ENCODE measurements at regions not wholly inside any gene's neighbourhood (a gene's known extent, or its start where the extent isn't known, plus 50 kb on each side); places are given as distances from the start of the nearest gene placed in this dataset.
"Not testable (repeated sequence)": the region's sequence is repeated elsewhere in the genome, so short reads cannot be mapped to it uniquely, and the experiment has no call there.

- DNase-seq: no peak
Observed at GRCh38 chr2:239666855-239667376, 266.1 kb upstream of the HDAC4 start.

DNA sequence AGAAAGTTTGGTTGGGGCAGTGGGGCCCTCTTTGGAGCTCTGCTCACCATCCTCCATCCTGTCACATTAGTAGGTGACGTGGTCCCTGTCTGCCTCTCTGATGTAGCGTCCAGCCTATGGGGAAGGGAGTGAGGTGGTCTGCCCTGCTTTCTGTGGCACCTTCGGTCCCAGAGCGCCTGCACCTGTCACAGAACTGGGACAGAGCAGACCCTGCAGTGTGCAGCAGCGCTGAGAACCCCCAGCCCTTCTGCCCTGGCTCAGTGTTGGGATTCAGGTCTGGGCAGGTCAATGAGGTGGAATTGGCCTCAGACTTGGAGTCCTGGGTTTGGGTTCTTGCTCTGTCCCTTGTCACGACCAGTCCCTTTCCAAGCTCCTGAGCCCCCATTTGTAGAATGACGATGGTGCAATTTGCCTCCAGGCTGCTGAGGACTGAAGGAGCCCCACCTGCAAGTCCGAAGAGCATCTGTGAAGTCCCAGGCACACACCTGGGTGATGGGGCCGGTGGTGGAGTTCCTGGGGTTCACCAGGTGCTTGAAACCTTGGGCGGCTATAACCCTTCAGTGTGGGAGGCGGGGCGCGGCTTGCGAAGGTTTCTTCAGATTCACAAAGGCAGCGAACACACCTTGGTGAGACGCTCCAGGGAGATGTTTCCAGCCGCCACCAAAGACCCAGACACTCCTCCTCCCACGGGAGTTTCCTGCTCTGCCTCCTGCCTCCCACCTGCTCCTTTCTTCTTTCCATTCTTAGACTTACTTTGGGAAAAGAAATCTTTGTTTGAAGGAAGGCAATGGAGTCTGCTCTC is 265.4 kb upstream of the HDAC4 start:
- DNase-seq: no peak

- DNase-seq: no peak
Observed at GRCh38 chr2:239664216-239664810, 263.5 kb upstream of the HDAC4 start.

GRCh38 chr2:239663364-239663924 is 262.6 kb upstream of the HDAC4 start:
- no peak for DNase-seq

GRCh38 chr2:239662413-239663120 is 261.7 kb upstream of the HDAC4 start:
- no peak for DNase-seq

GRCh38 chr2:239661334-239662312 is 260.8 kb upstream of the HDAC4 start:
- no peak for DNase-seq

GRCh38 chr2:239660390-239661230 is 259.8 kb upstream of the HDAC4 start:
- DNase-seq: peak; percentile 2

DNA sequence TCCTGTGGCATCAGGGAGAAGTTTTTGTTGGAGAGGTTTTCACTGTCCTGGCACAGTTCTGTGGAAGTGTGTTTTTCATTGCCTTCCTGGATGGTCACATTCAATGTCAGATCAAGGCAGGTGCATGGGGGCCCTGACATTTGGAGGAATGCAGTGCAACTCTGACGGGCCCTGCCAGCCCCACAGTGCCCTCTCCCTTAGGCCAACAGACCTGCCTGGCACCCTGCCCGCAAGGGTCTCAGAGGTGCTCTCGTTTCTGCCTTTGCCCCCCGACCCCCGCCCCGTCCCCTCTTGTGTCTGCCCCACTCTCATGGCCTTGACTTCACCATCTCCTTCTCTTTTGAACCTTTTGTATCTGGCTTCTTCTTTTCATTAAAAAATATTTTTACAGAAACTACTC is 257.2 kb upstream of the HDAC4 start:
- DNase-seq: no peak

GRCh38 chr2:239657236-239657635 is 256.4 kb upstream of the HDAC4 start:
- no peak for DNase-seq

GRCh38 chr2:239654266-239654665 is 253.4 kb upstream of the HDAC4 start:
- no peak for DNase-seq

DNA sequence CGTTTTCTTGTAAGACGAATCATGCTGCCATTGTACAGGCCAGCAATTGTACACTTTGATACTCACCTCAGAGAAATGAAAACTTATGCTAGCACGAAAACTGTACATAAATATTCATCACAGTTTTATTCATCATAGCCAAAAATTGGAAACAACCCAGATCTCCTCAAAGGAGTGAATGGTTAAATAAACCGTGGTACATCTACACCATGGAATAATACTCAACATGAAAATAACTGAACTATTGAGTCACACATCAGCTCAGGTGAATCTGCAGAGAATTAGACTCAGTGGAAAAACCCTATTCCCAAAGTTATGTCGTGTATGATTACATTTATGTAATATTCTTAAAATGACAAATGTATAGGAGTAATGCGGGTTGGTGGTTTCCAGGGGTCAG is 251.0 kb upstream of the HDAC4 start:
- DNase-seq: no peak

- DNase-seq: no peak
Observed at GRCh38 chr2:239650674-239651073, 249.9 kb upstream of the HDAC4 start.

GRCh38 chr2:239649309-239649708 is 248.5 kb upstream of the HDAC4 start:
- no peak for DNase-seq

DNA sequence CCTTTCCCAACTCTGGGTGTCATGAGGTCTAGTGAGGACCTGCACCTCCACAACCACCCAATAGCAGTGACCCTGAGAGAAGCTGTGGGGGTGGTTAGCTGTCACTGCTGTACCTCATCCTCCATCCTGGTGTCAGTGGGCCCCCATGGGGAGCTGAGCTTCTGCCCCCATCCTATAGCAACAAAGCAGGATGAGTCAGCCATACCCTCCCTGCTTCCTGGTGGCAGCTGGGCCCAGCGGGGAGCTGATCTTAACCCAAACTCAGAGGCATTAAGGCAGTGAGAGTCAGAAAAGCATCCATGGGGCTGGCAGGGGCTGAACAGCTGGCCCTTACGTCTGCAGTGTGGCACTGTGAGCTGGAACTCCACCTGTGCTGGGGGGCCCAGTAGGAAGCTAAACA is 247.8 kb upstream of the HDAC4 start:
- DNase-seq: no peak

DNA sequence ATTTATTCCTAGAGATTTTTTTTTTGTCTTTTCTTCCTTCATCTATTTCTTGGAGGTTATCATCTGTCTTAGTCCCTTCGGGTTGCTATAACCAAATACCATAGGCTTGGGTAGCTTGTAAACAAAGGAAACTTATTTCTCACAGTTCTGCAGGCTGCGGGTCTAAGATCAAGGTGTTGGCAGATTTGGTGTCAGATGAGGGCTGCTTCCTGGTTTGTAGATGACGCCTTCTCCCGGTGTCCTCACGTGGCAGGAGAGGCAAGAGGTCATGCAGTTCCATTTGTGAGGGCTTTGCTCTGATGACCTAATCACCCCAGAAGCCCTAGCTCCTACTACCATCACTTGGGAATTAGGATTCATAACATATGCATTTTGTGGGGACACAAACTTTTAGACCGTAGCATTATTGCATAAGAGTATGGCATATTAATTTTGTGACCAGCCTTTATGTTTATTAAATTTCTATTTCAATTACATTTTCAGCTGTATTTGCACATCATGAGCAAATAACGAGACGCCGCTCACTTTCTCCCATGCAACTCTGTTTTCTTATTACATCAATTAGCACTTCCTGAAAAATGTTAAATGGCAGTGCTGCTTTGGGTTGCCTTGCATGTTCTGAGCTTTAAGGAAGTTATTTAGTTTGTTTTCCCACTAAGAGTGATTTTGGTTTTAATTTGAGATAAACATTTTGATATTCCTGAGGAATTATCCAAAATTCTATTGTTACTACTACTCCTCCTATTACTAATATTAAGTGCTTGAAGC is 246.4 kb upstream of the HDAC4 start:
- no peak for DNase-seq

DNA sequence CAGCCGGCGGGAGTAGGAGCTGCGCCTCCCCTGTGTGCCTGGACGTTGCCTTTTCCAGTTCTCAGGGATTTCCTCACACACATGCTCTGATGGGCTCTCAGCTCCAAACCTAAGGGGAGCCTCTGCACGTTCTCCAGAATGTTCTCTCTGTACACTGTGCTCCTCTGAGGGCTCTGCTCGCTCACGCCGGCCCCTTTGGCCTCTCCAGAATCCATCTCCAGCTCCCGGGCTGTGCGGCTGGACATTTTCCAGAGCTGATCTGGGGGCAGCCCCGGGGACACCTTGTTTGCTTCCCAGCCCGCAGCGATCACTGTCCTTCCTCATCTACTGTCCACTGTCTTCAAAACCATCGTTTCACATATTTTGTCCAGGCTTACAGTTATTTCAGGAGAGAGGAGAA is 245.4 kb upstream of the HDAC4 start:
- no peak for DNase-seq

- DNase-seq: not testable (repeated sequence)
Observed at GRCh38 chr2:239644594-239644993, 243.8 kb upstream of the HDAC4 start.

DNA sequence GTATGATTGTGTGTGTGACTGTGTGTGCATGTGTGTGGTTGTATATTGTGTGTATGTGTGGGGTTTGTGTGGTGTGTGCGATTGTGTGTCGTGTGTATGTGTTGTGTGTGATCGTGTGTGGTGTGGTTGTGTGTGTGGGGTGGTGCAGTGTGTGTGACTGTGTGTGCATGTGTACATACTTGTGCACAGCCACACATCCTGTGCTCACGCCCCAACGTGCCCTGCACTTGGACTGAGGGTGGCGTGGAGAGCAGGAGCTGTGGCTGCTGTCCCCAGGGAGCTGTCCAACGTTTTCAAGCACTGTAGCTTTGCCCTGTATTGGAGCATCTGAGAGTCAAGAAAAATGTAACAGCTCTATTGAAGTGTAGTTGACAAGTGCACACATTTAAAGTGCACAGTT is 243.2 kb upstream of the HDAC4 start:
- no peak for DNase-seq

DNA sequence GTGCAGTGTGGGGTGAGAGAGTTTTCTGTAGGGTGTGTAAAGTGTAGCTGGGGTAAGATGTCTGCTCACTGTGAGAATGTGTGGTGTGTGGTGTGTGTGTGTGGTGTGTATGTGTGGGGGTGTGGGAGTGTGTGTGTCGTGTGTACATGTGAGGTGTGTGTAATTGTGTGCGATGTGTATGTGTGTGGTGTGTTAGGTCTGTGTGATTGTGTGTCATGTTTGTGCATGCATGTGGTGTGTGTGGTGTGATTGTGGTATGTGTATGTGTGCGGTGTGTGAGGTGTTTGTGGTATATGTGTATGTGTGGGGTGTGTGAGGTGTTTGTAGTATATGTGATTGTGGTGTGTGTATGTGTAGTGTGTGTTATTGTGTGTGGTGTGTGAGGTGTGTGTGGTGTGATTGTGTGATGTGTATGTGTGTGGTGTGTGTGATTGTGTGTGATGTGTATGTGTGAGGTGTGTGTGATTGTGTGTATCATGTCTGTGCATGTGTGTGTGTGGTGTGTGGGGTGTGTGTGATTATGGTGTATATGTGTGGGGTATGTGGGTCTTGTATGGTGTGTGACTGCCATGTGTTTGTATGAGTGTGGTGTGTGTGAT is 241.7 kb upstream of the HDAC4 start:
- DNase-seq: no peak

- DNase-seq: not testable (repeated sequence)
Observed at GRCh38 chr2:239641904-239642303, 241.1 kb upstream of the HDAC4 start.
